OCI-LY3 (cell line): ENCODE measurements at regions not wholly inside any gene's neighbourhood (a gene's known extent, or its start where the extent isn't known, plus 50 kb on each side); places are given as distances from the start of the nearest gene placed in this dataset.

ENCODE experiments used
- H2AFZ ChIP-seq: fragments of 200-600, 300-600 bp; shearing (Covaris generic); 2 replicates; pipeline ENCODE4 v1.6.0; 2014; ENCODE audit warnings: antibody characterized with exemption, low read depth, low read length
- H3K27ac ChIP-seq: fragments of 200-600, 300-600 bp; sonication (generic); 2 replicates; pipeline ENCODE4 v1.5.1; 2014; ENCODE audit warnings: mild to moderate bottlenecking, low read length, moderate library complexity, mixed read lengths
- H3K27me3 ChIP-seq: fragments of 200-600, 300-600 bp; sonication (generic); 2 replicates; pipeline ENCODE4 v1.6.1; 2014; ENCODE audit warnings: low read depth, low read length, mixed read lengths
- H3K36me3 ChIP-seq: fragments of 200-600, 300-600 bp; sonication (generic); replicated peaks from 2 replicates; pipeline ENCODE3; 2014; ENCODE audit warnings: low read depth, low read length, mixed read lengths
- H3K4me1 ChIP-seq: fragments of 300-600, 200-600 bp; sonication (generic); 2 replicates; pipeline ENCODE4 v1.6.1; 2014; ENCODE audit warnings: low read length, mixed read lengths
- H3K4me2 ChIP-seq: fragments of 200-600, 300-600 bp; sonication (generic); 2 replicates; pipeline ENCODE4 v1.6.1; 2014; ENCODE audit warnings: low read length, mixed read lengths
- H3K4me3 ChIP-seq: fragments of 300-600, 200-600 bp; sonication (generic); 2 replicates; pipeline ENCODE4 v1.5.1; 2014; ENCODE audit warnings: antibody characterized with exemption, mild to moderate bottlenecking, low read length, moderate library complexity
- H3K79me2 ChIP-seq: fragments of 300-600, 200-600 bp; shearing (Covaris generic); 2 replicates; pipeline ENCODE4 v1.6.1; 2014; ENCODE audit warnings: mild to moderate bottlenecking, low read length, mixed read lengths
- H3K9ac ChIP-seq: fragments of 300-600, 200-600 bp; shearing (Covaris generic); 2 replicates; pipeline ENCODE4 v1.6.0; 2014; ENCODE audit warnings: mild to moderate bottlenecking, low read length, moderate library complexity
- H3K9me3 ChIP-seq: fragments of 200-600, 300-600 bp; shearing (Covaris generic); 2 replicates; pipeline ENCODE4 v1.6.1; 2014; ENCODE audit warnings: low read length, mixed read lengths; ENCODE audit not compliant: insufficient read depth
- H4K20me1 ChIP-seq: fragments of 200-600, 300-600 bp; sonication (generic); 2 replicates; pipeline ENCODE4 v1.6.1; 2016; ENCODE audit warnings: low read length, mixed read lengths; ENCODE audit not compliant: insufficient read depth
- EZH2phosphoT487 ChIP-seq: fragments of 200-600 bp; shearing (Covaris generic); IDR thresholded peaks from 2 replicates; pipeline ENCODE4 v1.6.1; 2018; ENCODE audit warnings: antibody characterized with exemption, mixed run types, low read depth
- TF ChIP-seq, protein P1 (sequence below): fragments of 200-600, 300-600 bp; sonication (generic); IDR thresholded peaks from 2 replicates; pipeline ENCODE4 v1.5.1; 2014; ENCODE audit warnings: antibody characterized with exemption, low read length, low read depth

DNA sequence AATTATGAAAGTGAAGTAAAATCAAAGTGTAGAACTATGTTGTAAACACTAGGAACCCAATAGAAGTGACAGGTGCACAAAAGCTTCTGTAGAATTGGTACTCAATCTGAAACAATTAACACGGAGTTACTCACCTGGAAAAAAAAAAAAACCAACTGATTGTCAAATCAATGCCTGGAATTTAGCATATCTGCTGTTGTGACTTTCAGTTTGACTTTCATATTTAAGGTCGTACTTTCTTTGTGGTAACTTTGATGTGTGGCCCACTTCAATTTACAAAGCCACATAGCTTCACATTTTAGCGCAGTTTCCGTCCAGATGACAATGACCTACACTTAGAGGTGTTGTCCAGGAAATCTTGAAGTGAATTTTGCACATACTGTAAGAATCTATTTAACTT, 1124.9 kb downstream of the STIM2 start:
- H3K36me3 ChIP-seq, result no peaks in the 10 kb centered on the region
- no peak overlapping the region for H2AFZ ChIP-seq
- H3K4me2 ChIP-seq, result no peak overlapping the region
- H3K27ac ChIP-seq, result no peak overlapping the region
- H3K9ac ChIP-seq, result no peak overlapping the region
- no peaks in the 10 kb centered on the region for H3K79me2 ChIP-seq
- H4K20me1 ChIP-seq, result no peaks in the 10 kb centered on the region
- TF ChIP-seq EZH2phosphoT487, result no peak
- TF ChIP-seq, protein P1, sequence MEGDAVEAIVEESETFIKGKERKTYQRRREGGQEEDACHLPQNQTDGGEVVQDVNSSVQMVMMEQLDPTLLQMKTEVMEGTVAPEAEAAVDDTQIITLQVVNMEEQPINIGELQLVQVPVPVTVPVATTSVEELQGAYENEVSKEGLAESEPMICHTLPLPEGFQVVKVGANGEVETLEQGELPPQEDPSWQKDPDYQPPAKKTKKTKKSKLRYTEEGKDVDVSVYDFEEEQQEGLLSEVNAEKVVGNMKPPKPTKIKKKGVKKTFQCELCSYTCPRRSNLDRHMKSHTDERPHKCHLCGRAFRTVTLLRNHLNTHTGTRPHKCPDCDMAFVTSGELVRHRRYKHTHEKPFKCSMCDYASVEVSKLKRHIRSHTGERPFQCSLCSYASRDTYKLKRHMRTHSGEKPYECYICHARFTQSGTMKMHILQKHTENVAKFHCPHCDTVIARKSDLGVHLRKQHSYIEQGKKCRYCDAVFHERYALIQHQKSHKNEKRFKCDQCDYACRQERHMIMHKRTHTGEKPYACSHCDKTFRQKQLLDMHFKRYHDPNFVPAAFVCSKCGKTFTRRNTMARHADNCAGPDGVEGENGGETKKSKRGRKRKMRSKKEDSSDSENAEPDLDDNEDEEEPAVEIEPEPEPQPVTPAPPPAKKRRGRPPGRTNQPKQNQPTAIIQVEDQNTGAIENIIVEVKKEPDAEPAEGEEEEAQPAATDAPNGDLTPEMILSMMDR, result no peak
- H3K9me3 ChIP-seq, result no peaks in the 10 kb centered on the region
- H3K4me1 ChIP-seq, result peaks cover 7% of the 10 kb centered on the region; the same call in 1 of the 2 replicates
- H3K27me3 ChIP-seq, result no peaks in the 10 kb centered on the region
- H3K4me3 ChIP-seq, result no peak overlapping the region

DNA sequence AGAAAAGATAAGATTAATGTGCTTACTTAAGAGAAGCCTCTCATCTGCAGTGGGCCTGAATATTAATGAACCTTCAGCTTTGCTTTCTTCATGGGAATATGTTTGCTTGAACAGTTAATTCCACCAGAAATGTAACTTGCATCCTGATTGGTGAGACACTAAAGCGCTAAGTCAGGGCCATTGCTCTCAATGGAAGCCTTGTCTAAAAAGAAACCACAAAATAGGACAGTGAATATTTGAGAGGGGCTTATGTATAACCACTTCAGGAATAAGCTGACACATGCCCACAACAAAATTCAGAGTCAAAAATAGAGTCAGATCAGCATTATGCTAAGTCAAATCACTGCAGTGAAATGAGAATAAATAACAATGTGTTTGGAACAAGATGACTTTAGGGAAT, 1125.8 kb downstream of the STIM2 start:
- H2AFZ ChIP-seq, result no peak overlapping the region
- H3K27me3 ChIP-seq, result no peaks in the 10 kb centered on the region
- H3K9ac ChIP-seq, result no peak overlapping the region
- H3K4me1 ChIP-seq, result peaks cover 7% of the 10 kb centered on the region; the same call in 1 of the 2 replicates
- H3K4me2 ChIP-seq, result no peak overlapping the region
- H3K36me3 ChIP-seq, result no peaks in the 10 kb centered on the region
- H4K20me1 ChIP-seq, result no peaks in the 10 kb centered on the region
- no peaks in the 10 kb centered on the region for H3K79me2 ChIP-seq
- TF ChIP-seq, protein P1, result no peak
- no peak for TF ChIP-seq EZH2phosphoT487
- no peak overlapping the region for H3K27ac ChIP-seq
- no peaks in the 10 kb centered on the region for H3K9me3 ChIP-seq
- no peak overlapping the region for H3K4me3 ChIP-seq

DNA sequence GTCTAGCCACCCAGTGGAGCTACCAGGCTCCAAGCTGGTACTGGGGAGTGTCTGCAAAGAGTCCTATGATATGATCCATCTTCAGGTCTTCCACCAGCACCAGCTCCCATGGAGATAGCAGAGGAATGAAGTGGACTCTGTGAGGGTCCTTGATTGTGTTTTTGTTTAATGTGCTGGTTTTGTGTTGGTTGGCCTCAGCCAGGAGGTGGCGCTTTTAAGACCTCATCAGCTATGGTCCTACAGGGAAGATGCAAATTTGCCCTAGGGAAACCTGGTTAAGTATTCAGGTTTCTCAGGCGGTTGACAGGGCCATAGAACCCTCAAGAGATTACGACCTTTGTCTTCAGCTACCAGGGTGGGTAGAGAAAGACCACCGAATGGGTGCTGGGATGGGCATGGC, 1141.1 kb downstream of the STIM2 start:
- no peak overlapping the region for H3K4me3 ChIP-seq
- no peak for TF ChIP-seq EZH2phosphoT487
- TF ChIP-seq, protein P1, result no peak

DNA sequence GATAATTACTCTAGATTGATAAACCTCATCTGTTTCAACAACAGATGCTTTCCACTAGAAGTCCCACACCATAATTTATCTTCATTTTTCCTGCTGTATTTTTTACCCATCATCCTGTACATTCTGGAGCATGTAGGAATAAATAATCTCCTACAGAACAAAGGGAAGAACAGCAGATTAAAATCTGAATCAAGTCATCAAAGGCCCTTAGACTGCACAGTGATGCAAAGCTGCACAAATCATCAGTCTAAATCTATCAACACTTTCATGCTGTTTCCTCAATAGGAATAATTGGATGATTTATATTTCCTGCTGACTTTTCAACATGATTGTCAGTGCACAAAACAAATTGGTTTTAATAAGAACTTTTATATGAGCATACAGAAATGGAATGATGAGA, 1143.9 kb downstream of the STIM2 start:
- TF ChIP-seq, protein P1, result no peak
- no peak for TF ChIP-seq EZH2phosphoT487
- Histone ChIP-seq H3K79me2 (no peaks in the 10 kb centered on the region), H3K4me1 (no peaks in the 10 kb centered on the region), H4K20me1 (no peaks in the 10 kb centered on the region), H3K9me3 (no peaks in the 10 kb centered on the region), H3K27ac (no peak overlapping the region), H3K9ac (no peak overlapping the region), H2AFZ (no peak overlapping the region), H3K4me2 (no peak overlapping the region), H3K4me3 (no peak overlapping the region), H3K27me3 (no peaks in the 10 kb centered on the region), H3K36me3 (no peaks in the 10 kb centered on the region)

More for the DNA sequence above, 1141.1 kb downstream of the STIM2 start:
- H3K27ac ChIP-seq, result no peak overlapping the region
- no peaks in the 10 kb centered on the region for H4K20me1 ChIP-seq
- no peak overlapping the region for H3K9ac ChIP-seq
- H3K4me1 ChIP-seq, result no peaks in the 10 kb centered on the region
- H3K79me2 ChIP-seq, result no peaks in the 10 kb centered on the region
- H3K9me3 ChIP-seq, result no peaks in the 10 kb centered on the region
- H3K4me2 ChIP-seq, result no peak overlapping the region
- H3K36me3 ChIP-seq, result no peaks in the 10 kb centered on the region
- H2AFZ ChIP-seq, result no peak overlapping the region
- H3K27me3 ChIP-seq, result no peaks in the 10 kb centered on the region
